Esophagus muscularis mucosa (tissue), 4 donors: ENCODE measurements at regions not wholly inside any gene's neighbourhood (a gene's known extent, or its start where the extent isn't known, plus 50 kb on each side); places are given as distances from the start of the nearest gene placed in this dataset.
"Not testable (repeated sequence)": the region's sequence is repeated elsewhere in the genome, so short reads cannot be mapped to it uniquely, and the experiment has no call there.

Experiments used
- DNase-seq: peaks from one replicate; pipeline ENCODE4 v3.0.0-alpha.2; 2017; ENCODE audit errors: extremely low spot score
- H3K27ac ChIP-seq, 4 donors: fragments of 200-600 bp; sonication (generic); replicated peaks in 1 of 4; 1 replicate in 3 of 4; 2 replicates in 1 of 4; pipeline ENCODE4 v1.5.1; 2016 to 2019; ENCODE audit warnings: mild to moderate bottlenecking in 1 of 4
- H3K27me3 ChIP-seq, 4 donors: fragments of 200-600 bp; sonication (generic); one replicate each; pipeline versions ENCODE4 v1.5.1 to v1.6.0; 2016 to 2019
- H3K36me3 ChIP-seq, 4 donors: fragments of 200-600 bp; sonication (generic); one replicate each; pipeline ENCODE4 v1.5.1; 2016 to 2019
- H3K4me1 ChIP-seq, 4 donors: fragments of 200-600 bp; sonication (generic); one replicate each; pipeline ENCODE4 v1.5.1; 2016 to 2019
- H3K4me3 ChIP-seq, 4 donors: fragments of 200-600 bp; sonication (generic); 1 replicate in 2 of 4; 2 replicates in 2 of 4; pipeline ENCODE4 v1.5.1; 2016 to 2019; ENCODE audit warnings: mild to moderate bottlenecking in 4 of 4, moderate library complexity in 1 of 4
- H3K9me3 ChIP-seq, 4 donors: fragments of 200-600 bp; sonication (generic); 1 replicate in 3 of 4; 2 replicates in 1 of 4; pipeline ENCODE4 v1.5.1; 2016 to 2019
- CTCF ChIP-seq, 3 experiments: fragments of 200-600 bp in 2 of 3; fragments of 450-650 bp in 1 of 3; sonication (generic) in 2 of 3; IDR thresholded peaks; one replicate each; pipeline ENCODE4 v1.5.1; 2017 to 2019; ENCODE audit warnings: antibody characterized with exemption in 3 of 3, mild to moderate bottlenecking in 2 of 3, moderate library complexity in 1 of 3
- EP300 ChIP-seq: sonication (generic); formaldehyde crosslinking; IDR thresholded peaks from one replicate; pipeline ENCODE4 v1.6.1; 2017; ENCODE audit warnings: antibody characterized with exemption
- POLR2A ChIP-seq: fragments of 450-650 bp; IDR thresholded peaks from one replicate; pipeline ENCODE4 v1.6.1; 2017; ENCODE audit warnings: antibody characterized with exemption, moderate library complexity, mild to moderate bottlenecking, low read depth
- POLR2AphosphoS5 ChIP-seq, 2 donors: sonication (generic); formaldehyde crosslinking; IDR thresholded peaks; one replicate each; pipeline ENCODE4 v1.6.1; 2017; ENCODE audit warnings: antibody characterized with exemption in 2 of 2
- WGBS: methylation state at CpG from one replicate; pipeline ENCODE4 v1.1.5; 2018; 5-methylcytosine and 5-hydroxymethylcytosine counted together
- intact Hi-C: fragments of 100-400 bp; cut with DNase I; formaldehyde crosslinking; loops from one replicate; pipeline ENCODE4 v1.15.1; 2023

- Histone ChIP-seq H3K27ac (no peak overlapping the region), H3K27me3 (no peaks in the 10 kb centered on the region), H3K4me1 (peaks cover 4 to 21% (median 16%) of the 10 kb centered on the region in 4 donors), H3K4me3 (no peak overlapping the region), H3K36me3 (no peaks in the 10 kb centered on the region), H3K9me3 (no peaks in the 10 kb centered on the region)
- TF ChIP-seq POLR2AphosphoS5 (IDR thresholded peaks at IDR 0.05) (no peak), POLR2A (no peak), EP300 (no peak), CTCF (IDR thresholded peaks at IDR 0.05) (no peak)
- no peak for DNase-seq
- intact Hi-C loops = no loop called here
Observed at GRCh38 chr3:21913791-21914190, 162.8 kb upstream of the ZNF385D start.

DNA sequence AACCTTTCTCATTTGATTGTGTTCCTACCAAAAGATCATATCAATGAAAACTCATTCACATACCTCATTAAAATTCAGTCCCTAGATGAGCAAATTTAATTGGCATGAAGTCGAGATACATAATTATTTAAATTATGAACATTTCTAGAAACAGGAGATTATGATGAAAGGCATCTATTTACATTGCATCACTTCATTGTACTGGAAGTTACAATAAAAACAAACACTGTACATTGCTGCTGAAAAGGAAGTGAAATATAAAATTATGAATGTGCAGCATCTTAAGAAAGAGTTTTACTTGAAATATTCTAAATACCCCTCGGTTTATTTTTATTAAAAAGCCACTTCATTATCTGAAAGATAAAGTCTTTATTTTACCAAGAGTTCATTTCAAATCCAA, 163.4 kb upstream of the ZNF385D start:
- Histone ChIP-seq H3K4me3 (no peak overlapping the region), H3K9me3 (no peaks in the 10 kb centered on the region), H3K27ac (no peak overlapping the region), H3K36me3 (no peaks in the 10 kb centered on the region), H3K4me1 (peaks cover 4 to 21% (median 16%) of the 10 kb centered on the region in 4 donors), H3K27me3 (no peaks in the 10 kb centered on the region)
- TF ChIP-seq CTCF (IDR thresholded peaks at IDR 0.05) (no peak), EP300 (no peak), POLR2AphosphoS5 (IDR thresholded peaks at IDR 0.05) (no peak), POLR2A (no peak)
- DNase-seq = no peak
- 79% methylated on average over 2 of the region's 2 CpGs for WGBS
- intact Hi-C loops = no loop called here

DNA sequence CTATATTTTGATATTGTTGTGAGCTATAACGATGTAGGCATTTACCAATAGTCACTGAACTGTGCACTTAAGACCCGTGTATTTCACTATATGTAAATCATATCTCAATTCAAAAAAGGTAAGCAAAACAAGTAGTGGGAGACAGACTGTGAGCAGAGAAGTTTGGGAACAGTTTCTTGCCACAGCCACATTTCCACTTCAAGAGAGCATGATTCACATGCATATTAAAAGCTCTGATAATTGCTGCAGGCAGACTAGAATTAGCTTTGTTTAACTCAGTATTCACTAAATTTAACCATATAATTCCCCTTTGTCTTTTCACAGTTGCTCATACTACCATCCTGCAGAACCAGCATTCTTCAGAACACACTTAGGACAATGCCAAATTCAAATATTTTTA, 168.4 kb upstream of the ZNF385D start:
- intact Hi-C loops = no loop called here
- H3K4me1 ChIP-seq = no peaks in the 10 kb centered on the region
- no peak for DNase-seq
- 81% methylated on average over 2 of the region's 2 CpGs for WGBS
- no peaks in the 10 kb centered on the region for H3K36me3 ChIP-seq
- H3K27ac ChIP-seq = no peak overlapping the region
- H3K27me3 ChIP-seq = no peaks in the 10 kb centered on the region
- no peaks in the 10 kb centered on the region for H3K9me3 ChIP-seq
- no peak overlapping the region for H3K4me3 ChIP-seq
- no peak for TF ChIP-seq EP300

DNA sequence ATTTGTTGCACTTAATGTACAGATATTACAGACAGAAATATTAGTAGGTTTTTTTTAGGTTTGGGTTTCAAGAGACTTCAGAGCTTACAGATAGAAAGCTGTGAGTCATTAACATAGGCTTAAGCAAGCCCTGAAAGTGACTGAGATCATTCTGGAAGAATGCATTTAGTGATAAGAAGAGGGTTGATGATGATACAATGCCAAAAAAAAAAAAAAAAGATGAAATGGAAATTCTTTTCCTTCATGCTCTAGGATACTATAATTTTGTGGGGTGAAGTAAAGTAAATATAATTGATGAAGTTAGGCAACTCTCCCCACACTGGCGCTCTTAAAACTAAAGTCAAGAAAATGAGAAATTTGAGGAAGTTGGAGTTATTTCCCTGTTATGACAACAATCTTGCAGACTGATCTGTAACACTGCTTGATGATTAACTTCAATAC, 169.4 kb upstream of the ZNF385D start:
- Histone ChIP-seq H3K4me3 (no peak overlapping the region), H3K9me3 (no peaks in the 10 kb centered on the region), H3K27me3 (no peaks in the 10 kb centered on the region), H3K36me3 (no peaks in the 10 kb centered on the region), H3K4me1 (no peaks in the 10 kb centered on the region), H3K27ac (no peak overlapping the region)
- TF ChIP-seq POLR2AphosphoS5 (IDR thresholded peaks at IDR 0.05) (no peak), CTCF (IDR thresholded peaks at IDR 0.05) (no peak), POLR2A (no peak), EP300 (no peak)
- WGBS = 74% methylated on average over 1 of the region's 1 CpG
- no peak for DNase-seq
- intact Hi-C loops = no loop called here

DNA sequence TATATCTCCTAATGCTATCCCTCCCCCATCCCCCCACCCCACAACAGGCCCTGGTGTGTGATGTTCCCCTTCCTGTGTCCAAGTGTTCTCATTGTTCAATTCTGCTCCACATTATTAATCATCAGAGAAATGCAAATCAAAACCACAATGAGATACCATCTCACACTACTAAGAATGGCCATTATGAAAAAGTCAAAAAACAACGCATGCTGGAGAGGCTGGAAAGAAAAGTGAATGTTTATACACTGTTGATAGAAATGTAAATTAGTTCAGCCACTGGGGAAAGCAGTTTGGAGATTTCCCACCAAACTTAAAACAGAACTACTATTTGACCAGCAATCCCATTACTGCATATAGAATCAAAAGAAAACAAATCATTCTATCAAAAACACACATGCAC, 172.1 kb upstream of the ZNF385D start:
- WGBS = 89% methylated on average over 1 of the region's 1 CpG
- intact Hi-C loops = not testable (repeated sequence)

DNA sequence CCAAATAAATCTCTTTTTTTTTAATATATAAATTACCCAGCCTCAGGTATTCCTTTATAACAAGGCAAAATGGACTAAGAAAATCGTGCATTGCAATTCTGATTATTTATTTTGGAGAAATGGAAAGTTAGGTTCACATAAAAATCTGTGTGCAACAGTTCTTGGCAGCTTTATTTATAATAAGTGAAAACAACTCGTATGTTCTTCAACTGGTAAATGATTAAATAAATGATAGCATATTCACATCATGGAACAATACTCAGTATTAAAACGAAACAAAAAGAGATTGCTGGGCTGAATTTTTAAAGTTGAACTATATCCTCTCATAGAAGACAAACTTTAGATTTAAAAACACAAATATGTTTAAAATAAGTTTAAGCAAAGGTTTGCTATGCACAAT, 176.3 kb upstream of the ZNF385D start:
- Histone ChIP-seq H3K36me3 (no peaks in the 10 kb centered on the region), H3K4me1 (peaks cover 0 to 5% (median 0%) of the 10 kb centered on the region in 4 donors), H3K9me3 (no peaks in the 10 kb centered on the region), H3K4me3 (no peak overlapping the region), H3K27me3 (no peaks in the 10 kb centered on the region), H3K27ac (no peak overlapping the region)
- no peak for DNase-seq
- WGBS = 30% methylated on average over 3 of the region's 3 CpGs
- TF ChIP-seq CTCF (IDR thresholded peaks at IDR 0.05) (no peak), POLR2AphosphoS5 (IDR thresholded peaks at IDR 0.05) (no peak), POLR2A (no peak), EP300 (no peak)
- intact Hi-C loops = no loop called here

More for the DNA sequence above, 172.1 kb upstream of the ZNF385D start:
- not testable (repeated sequence) for H3K27ac ChIP-seq, H3K36me3 ChIP-seq, H3K4me1 ChIP-seq, DNase-seq, H3K4me3 ChIP-seq, H3K27me3 ChIP-seq, H3K9me3 ChIP-seq
